GM12878 (cell line): ENCODE measurements at regions not wholly inside any gene's neighbourhood (a gene's known extent, or its start where the extent isn't known, plus 50 kb on each side); places are given as distances from the start of the nearest gene placed in this dataset.

Experiments
- ATAC-seq: fragments of 200-7000 bp; cut with Tn5 transposase; 3 replicates; pipeline ENCODE4 v1.9.1; 2020; ENCODE audit warnings: mild to moderate bottlenecking, moderate library complexity
- BruUV-seq: library from RNA; stranded (reverse); fragments of 400-500 nt; replicated peaks from 2 replicates; lab custom pipeline; 2021; lab: Mats Ljungman, UMichigan
- CTCF ChIA-PET: fragments of 300-600 bp; sonication (Branson Sonifier 250); formaldehyde crosslinking; extraction: SDS; loops from one replicate; lab custom pipeline; 2021; ENCODE audit warnings: inconsistent platforms; lab: Yijun Ruan, JAX
- POLR2A ChIA-PET: fragments of 350-600 bp; formaldehyde crosslinking; extraction: SDS; loops from one replicate; lab custom pipeline; 2021; ENCODE audit warnings: inconsistent platforms; lab: Charles Lee
- RAD21 ChIA-PET: fragments of 300-600 bp; sonication (Branson Sonifier 250); formaldehyde crosslinking; loops from one replicate; lab custom pipeline; 2023; ENCODE audit warnings: antibody characterized with exemption; ENCODE audit not compliant: unreplicated experiment; lab: Charles Lee
- SMC1A ChIA-PET: fragments of 300-600 bp; sonication (Branson Sonifier 250); formaldehyde crosslinking; loops from one replicate; lab custom pipeline; 2023; ENCODE audit not compliant: unreplicated experiment, uncharacterized antibody; lab: Charles Lee
- DNase-seq: peaks from one replicate; pipeline ENCODE4 v3.0.0-alpha.2; 2011; ENCODE audit warnings: low read depth, low spot score
- FAIRE-seq: peaks from 3 replicates; lab custom pipeline; 2011; peaks lifted over from hg19 to GRCh38; lab: Jason Lieb, UNC
- H2AFZ ChIP-seq: 2 replicates; pipeline ENCODE4 v1.6.0; 2011; ENCODE audit warnings: low read depth, low read length, control low read depth; ENCODE audit not compliant: control insufficient read depth
- H3K27ac ChIP-seq: 2 replicates; pipeline ENCODE4 v1.5.1; 2011; ENCODE audit warnings: control low read depth; ENCODE audit not compliant: control insufficient read depth, insufficient read depth
- H3K27me3 ChIP-seq, 2 experiments: replicated peaks in 1 of 2; 2 replicates each; pipeline versions ENCODE4 v1.6.0 to v1.6.1; 2011; ENCODE audit warnings: low read length in 1 of 2; ENCODE audit not compliant: control insufficient read depth in 2 of 2, insufficient read depth in 2 of 2
- H3K36me3 ChIP-seq, 2 experiments: 2 replicates each; pipeline ENCODE4 v1.5.1; 2011; ENCODE audit warnings: low read length in 1 of 2; ENCODE audit not compliant: control insufficient read depth in 2 of 2, insufficient read depth in 2 of 2
- H3K4me1 ChIP-seq: 2 replicates; pipeline ENCODE4 v1.6.1; 2011; ENCODE audit warnings: mild to moderate bottlenecking, low read length, moderate library complexity, mixed read lengths; ENCODE audit not compliant: control insufficient read depth, insufficient read depth
- H3K4me2 ChIP-seq: 2 replicates; pipeline ENCODE4 v1.6.0; 2011; ENCODE audit warnings: control low read depth; ENCODE audit not compliant: control insufficient read depth, insufficient read depth
- H3K4me3 ChIP-seq: fragments of 200-600 bp; sonication (generic); 2 replicates; pipeline ENCODE4 v1.5.1; 2016
- H3K79me2 ChIP-seq: 2 replicates; pipeline ENCODE4 v1.6.0; 2011; ENCODE audit warnings: low read length; ENCODE audit not compliant: control insufficient read depth, insufficient read depth
- H3K9ac ChIP-seq: 2 replicates; pipeline ENCODE4 v1.8.0; 2011; ENCODE audit warnings: low read length, control low read depth, mixed read lengths; ENCODE audit not compliant: control insufficient read depth, insufficient read depth
- H3K9me3 ChIP-seq: replicated peaks from 3 replicates; pipeline ENCODE4 v1.5.1; 2011; ENCODE audit warnings: mild to moderate bottlenecking, low read length; ENCODE audit not compliant: control insufficient read depth, insufficient read depth
- H4K20me1 ChIP-seq: 2 replicates; pipeline ENCODE4 v1.6.0; 2011; ENCODE audit not compliant: control insufficient read depth, insufficient read depth
- ATF7 ChIP-seq: fragments of 450-650 bp; IDR thresholded peaks from 2 replicates; pipeline ENCODE4 v1.6.1; 2016; ENCODE audit warnings: low read depth, mild to moderate bottlenecking
- BMI1 ChIP-seq: fragments of 450-650 bp; IDR thresholded peaks from 2 replicates; pipeline ENCODE4 v1.6.1; 2016; ENCODE audit warnings: mild to moderate bottlenecking, moderate library complexity, borderline replicate concordance
- CBX5 ChIP-seq: sonication (generic); IDR thresholded peaks from 2 replicates; pipeline ENCODE4 v1.6.1; 2016; ENCODE audit warnings: low read depth, moderate library complexity, mild to moderate bottlenecking, inconsistent platforms
- EED ChIP-seq: sonication (generic); IDR thresholded peaks from 2 replicates; pipeline ENCODE4 v1.6.1; 2016; ENCODE audit warnings: antibody characterized with exemption, low read depth
- IKZF1 ChIP-seq: fragments of 450-650 bp; conservative IDR thresholded peaks from 2 replicates; pipeline ENCODE4 v1.6.1; 2017; ENCODE audit warnings: antibody characterized with exemption, mild to moderate bottlenecking
- JUNB ChIP-seq: IDR thresholded peaks from 2 replicates; pipeline ENCODE4 v1.6.1; 2016; ENCODE audit warnings: antibody characterized with exemption, mild to moderate bottlenecking
- MYB ChIP-seq: fragments of 150-350 bp; IDR thresholded peaks from 2 replicates; pipeline ENCODE4 v1.6.1; 2014; ENCODE audit warnings: mild to moderate bottlenecking, low read depth, low read length, borderline replicate concordance
- NFIC ChIP-seq: IDR thresholded peaks from 2 replicates; pipeline ENCODE4 v1.6.1; 2012; ENCODE audit warnings: low read depth, mild to moderate bottlenecking, inconsistent platforms, low read length, moderate library complexity
- NR2C1 ChIP-seq: fragments of 450-650 bp; IDR thresholded peaks from 2 replicates; pipeline ENCODE4 v1.6.1; 2017; ENCODE audit warnings: antibody characterized with exemption, mild to moderate bottlenecking, moderate library complexity
- NR2C2 ChIP-seq: IDR thresholded peaks from 2 replicates; pipeline ENCODE4 v1.6.1; 2011; ENCODE audit warnings: borderline replicate concordance, low read depth; ENCODE audit not compliant: control insufficient read depth, insufficient read length
- RCOR1 ChIP-seq: conservative IDR thresholded peaks from 2 replicates; pipeline ENCODE4 v1.6.1; 2012; ENCODE audit warnings: low read depth, low read length, improper control_type of control experiment
- SMAD5 ChIP-seq: IDR thresholded peaks from 2 replicates; pipeline ENCODE4 v1.6.1; 2016; ENCODE audit warnings: antibody characterized with exemption, low read depth
- SMC3 ChIP-seq: IDR thresholded peaks from 2 replicates; pipeline ENCODE4 v1.6.1; 2011; ENCODE audit warnings: low read length, improper control_type of control experiment, borderline replicate concordance
- SP1 ChIP-seq: IDR thresholded peaks from one replicate; pipeline ENCODE4 v1.6.1; 2011; ENCODE audit warnings: low read depth, low read length
- STAT1 ChIP-seq: fragments of 450-650 bp; conservative IDR thresholded peaks from 2 replicates; pipeline ENCODE4 v1.6.1; 2014; ENCODE audit warnings: antibody characterized with exemption, mild to moderate bottlenecking
- YY1 ChIP-seq: IDR thresholded peaks from 2 replicates; pipeline ENCODE4 v1.6.1; 2011; ENCODE audit warnings: low read depth, mild to moderate bottlenecking, low read length
- ZNF274 ChIP-seq: IDR thresholded peaks from one replicate; pipeline ENCODE4 v1.8.0; 2011; ENCODE audit not compliant: insufficient read length, insufficient read depth
- ZNF592 ChIP-seq: fragments of 450-650 bp; IDR thresholded peaks from 2 replicates; pipeline ENCODE4 v1.6.1; 2017; ENCODE audit warnings: mild to moderate bottlenecking, moderate library complexity
- ZZZ3 ChIP-seq: IDR thresholded peaks from 2 replicates; pipeline ENCODE4 v1.6.1; 2011; ENCODE audit warnings: low read depth; ENCODE audit not compliant: control insufficient read depth, insufficient read length
- WGBS: methylation state at CpG from one replicate; pipeline ENCODE4 v1.1.6; 2016; ENCODE audit warnings: low lambda C conversion rate; ENCODE audit not compliant: insufficient replicate concordance, insufficient coverage; ENCODE audit errors: missing lambda C conversion rate; 5-methylcytosine and 5-hydroxymethylcytosine counted together
- in situ Hi-C: fragments of 300-500 bp; cut with MboI; formaldehyde crosslinking; loops from 9 replicates; pipeline ENCODE4 v1.14.3; 2018; ENCODE audit warnings: mixed read lengths
- intact Hi-C: fragments of 100-400 bp; cut with micrococcal nuclease; formaldehyde crosslinking; loops from one replicate; pipeline ENCODE4 v1.14.2; 2022; ENCODE audit not compliant: unreplicated experiment

DNA sequence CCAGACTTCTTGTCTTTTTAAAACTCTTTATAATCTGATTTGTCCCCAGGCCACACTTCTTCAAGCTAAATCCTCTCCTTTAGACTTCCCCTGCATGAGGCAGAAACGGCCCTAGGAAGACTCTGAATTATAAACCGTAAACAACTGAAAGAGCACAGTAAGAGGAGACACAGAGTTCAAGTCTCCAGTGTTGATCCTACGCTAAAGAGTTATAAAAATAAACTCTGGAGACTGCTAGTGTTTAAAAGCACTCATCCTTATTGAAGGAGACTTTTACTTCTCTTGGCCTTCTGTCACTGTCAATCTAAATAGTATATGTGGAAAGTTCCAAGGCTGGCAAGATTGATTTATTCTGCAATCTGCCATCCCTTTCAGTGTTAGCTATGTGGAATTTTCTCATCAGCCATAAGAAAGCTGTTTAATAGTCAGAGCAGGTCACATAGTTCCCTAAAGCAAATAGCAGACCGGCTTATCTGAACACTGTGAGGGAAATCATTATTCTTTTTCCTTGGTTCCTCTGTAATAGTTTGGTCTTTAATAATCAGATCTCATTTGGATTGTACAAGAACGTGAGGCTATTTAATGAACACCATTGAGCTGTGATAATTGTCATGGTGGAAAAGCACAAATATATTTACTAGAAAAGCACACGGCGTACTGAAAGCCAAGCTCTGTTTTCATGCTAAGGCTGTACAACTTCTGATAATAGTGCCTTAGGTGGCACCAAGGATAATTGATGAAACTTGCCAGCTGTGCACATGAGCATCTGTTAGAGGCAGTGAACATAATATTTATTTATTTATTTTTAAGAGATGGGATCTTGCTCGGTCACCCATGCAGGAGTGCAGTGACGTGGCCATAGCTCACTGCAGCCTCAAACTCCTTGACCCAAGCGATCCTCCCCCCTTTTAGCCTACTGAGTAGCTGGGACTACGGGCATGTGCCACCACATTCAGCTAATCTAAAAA lies 157.7 kb downstream of the CEP135 start:
- no peak overlapping the region for H3K4me3 ChIP-seq
- ChIA-PET SMC1A (no interaction called here), POLR2A (no interaction called here), CTCF (interaction anchor here (1.1 kb wide), 1 partner anchor 9 kb away, joined by 3 read pairs; no protein-coding TSS in a partner anchor), RAD21 (no interaction called here)
- no peaks in the 10 kb centered on the region for H3K9me3 ChIP-seq
- H3K36me3 ChIP-seq: no peaks in the 10 kb centered on the region
- no TSS peak for BruUV-seq
- H3K4me1 ChIP-seq: no peaks in the 10 kb centered on the region
- H3K79me2 ChIP-seq: no peaks in the 10 kb centered on the region
- H4K20me1 ChIP-seq: no peaks in the 10 kb centered on the region
- FAIRE-seq (no peak), DNase-seq (no peak), ATAC-seq (no peak)
- no peak overlapping the region for H3K27ac ChIP-seq
- no peak overlapping the region for H2AFZ ChIP-seq
- in situ Hi-C loops (no loop called here), intact Hi-C loops (no loop called here)
- H3K9ac ChIP-seq: no peak overlapping the region
- no peak overlapping the region for H3K4me2 ChIP-seq
- WGBS: 52% methylated on average over 11 of the region's 11 CpGs
- no peaks in the 10 kb centered on the region for H3K27me3 ChIP-seq
- TF ChIP-seq ATF7 (no peak), NR2C1 (no peak), YY1 (no peak), ZNF592 (no peak), NFIC (no peak), BMI1 (no peak), ZNF274 (no peak), STAT1 (no peak), MYB (no peak), JUNB (no peak), RCOR1 (no peak), SMAD5 (no peak), SMC3 (no peak), IKZF1 (no peak), NR2C2 (no peak), EED (no peak), CBX5 (no peak), SP1 (no peak), ZZZ3 (no peak)
